Smooth muscle cell (in vitro differentiated cells): ENCODE measurements at regions not wholly inside any gene's neighbourhood (a gene's known extent, or its start where the extent isn't known, plus 50 kb on each side); places are given as distances from the start of the nearest gene placed in this dataset.

ENCODE experiments used
- DNase-seq: peaks from one replicate; lab custom pipeline; 2025; ENCODE audit not compliant: unreplicated experiment; lab: John Stamatoyannopoulos, UW
- H2AFZ ChIP-seq: fragments of 200-600 bp; sonication (generic); 2 replicates; pipeline ENCODE4 v1.6.0; 2016; ENCODE audit warnings: antibody characterized with exemption, low read depth, mild to moderate bottlenecking
- H3F3A ChIP-seq: fragments of 200-600 bp; sonication (generic); 2 replicates; pipeline ENCODE4 v1.6.0; 2017; ENCODE audit warnings: antibody characterized with exemption, low read depth
- H3K27ac ChIP-seq: fragments of 200-600 bp; sonication (generic); 2 replicates; pipeline ENCODE4 v1.5.1; 2016; ENCODE audit warnings: low read depth, mild to moderate bottlenecking
- H3K27me3 ChIP-seq: fragments of 200-600 bp; sonication (generic); 2 replicates; pipeline ENCODE4 v1.6.1; 2016; ENCODE audit warnings: low read depth, mild to moderate bottlenecking
- H3K36me3 ChIP-seq: fragments of 200-600 bp; sonication (generic); 2 replicates; pipeline ENCODE4 v1.5.1; 2016; ENCODE audit warnings: low read depth
- H3K4me1 ChIP-seq: fragments of 200-600 bp; sonication (generic); 2 replicates; pipeline ENCODE4 v1.5.1; 2016; ENCODE audit warnings: low read depth
- H3K4me2 ChIP-seq: fragments of 200-600 bp; sonication (generic); 2 replicates; pipeline ENCODE4 v1.6.0; 2016; ENCODE audit warnings: mild to moderate bottlenecking
- H3K4me3 ChIP-seq: fragments of 200-600 bp; sonication (generic); 2 replicates; pipeline ENCODE4 v1.5.1; 2016; ENCODE audit warnings: mild to moderate bottlenecking
- H3K79me2 ChIP-seq: fragments of 200-600 bp; sonication (generic); 2 replicates; pipeline ENCODE4 v1.6.0; 2016; ENCODE audit warnings: low read depth, mild to moderate bottlenecking
- H3K9ac ChIP-seq: fragments of 200-600 bp; sonication (generic); 2 replicates; pipeline ENCODE4 v1.6.0; 2016; ENCODE audit warnings: low read depth
- H3K9me3 ChIP-seq: fragments of 200-600 bp; sonication (generic); replicated peaks from 2 replicates; pipeline ENCODE4 v1.5.1; 2016; ENCODE audit warnings: low read depth
- H4K20me1 ChIP-seq: fragments of 200-600 bp; sonication (generic); 2 replicates; pipeline ENCODE4 v1.6.0; 2016; ENCODE audit warnings: low read depth
- CTCF ChIP-seq: fragments of 200-600 bp; sonication (generic); IDR thresholded peaks from 2 replicates; pipeline ENCODE4 v1.5.1; 2017; ENCODE audit warnings: borderline replicate concordance, mild to moderate bottlenecking, antibody characterized with exemption; ENCODE audit not compliant: insufficient read depth, poor library complexity, severe bottlenecking
- WGBS: methylation state at CpG from one replicate; pipeline ENCODE4 v1.1.7; 2016; ENCODE audit warnings: low lambda C conversion rate; 5-methylcytosine and 5-hydroxymethylcytosine counted together

DNA sequence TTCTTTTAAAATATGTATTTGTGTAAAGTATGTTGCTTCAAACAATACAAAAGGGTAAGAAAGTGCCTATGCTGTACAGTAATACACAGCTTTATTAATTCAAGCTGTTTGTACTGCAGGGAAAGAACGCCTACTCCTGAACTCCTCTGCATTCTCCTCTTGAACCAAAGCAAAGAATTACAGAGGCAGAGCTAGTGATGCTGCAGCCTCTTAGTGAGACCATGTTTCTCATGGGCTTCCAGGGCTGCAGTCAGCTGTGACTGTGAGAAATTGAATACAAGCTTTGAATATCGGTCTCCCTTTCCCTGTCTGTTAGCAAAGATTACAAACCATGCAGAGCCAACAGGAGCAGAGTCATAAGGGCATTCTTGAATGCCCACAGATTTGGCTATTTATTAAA, 248.5 kb downstream of the SLITRK1 start:
- no peaks in the 10 kb centered on the region for H3F3A ChIP-seq
- 87% methylated on average over 2 of the region's 2 CpGs for WGBS
- no peaks in the 10 kb centered on the region for H3K27me3 ChIP-seq
- H3K9me3 ChIP-seq = no peaks in the 10 kb centered on the region
- H4K20me1 ChIP-seq = no peaks in the 10 kb centered on the region
- no peaks in the 10 kb centered on the region for H3K4me1 ChIP-seq
- no peaks in the 10 kb centered on the region for H3K36me3 ChIP-seq
- H3K79me2 ChIP-seq = no peaks in the 10 kb centered on the region
- H2AFZ ChIP-seq = no peak overlapping the region
- no peak overlapping the region for H3K4me3 ChIP-seq
- no peak overlapping the region for H3K9ac ChIP-seq
- no peak overlapping the region for H3K4me2 ChIP-seq
- H3K27ac ChIP-seq = no peak overlapping the region
- no peak for TF ChIP-seq CTCF
- no peak for DNase-seq

DNA sequence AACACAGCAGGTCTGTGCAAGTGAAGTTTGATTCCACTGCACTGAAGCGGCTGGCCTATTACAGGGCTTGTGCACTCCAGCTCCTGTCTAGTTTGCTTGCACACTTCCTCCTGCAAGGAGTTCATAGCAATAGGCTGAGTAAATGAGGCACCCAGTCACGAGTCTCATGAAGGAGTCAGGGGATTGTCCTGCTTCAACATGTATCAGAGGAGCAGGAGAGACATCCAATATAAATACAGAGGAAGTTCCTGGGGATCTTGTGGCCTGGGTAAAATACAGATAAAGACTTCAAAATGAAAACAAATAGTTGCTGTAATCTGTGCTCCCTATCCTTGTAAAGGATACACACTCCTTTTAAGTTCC, 259.9 kb downstream of the SLITRK1 start:
- no peak overlapping the region for H3K4me3 ChIP-seq
- no peak overlapping the region for H3K27ac ChIP-seq
- no peaks in the 10 kb centered on the region for H3K9me3 ChIP-seq
- TF ChIP-seq CTCF = no peak
- no peak overlapping the region for H2AFZ ChIP-seq
- DNase-seq = no peak
- no peaks in the 10 kb centered on the region for H3K36me3 ChIP-seq
- no peaks in the 10 kb centered on the region for H3K27me3 ChIP-seq
- 72% methylated on average over 2 of the region's 2 CpGs for WGBS
- no peaks in the 10 kb centered on the region for H3F3A ChIP-seq
- H4K20me1 ChIP-seq = no peaks in the 10 kb centered on the region
- no peak overlapping the region for H3K9ac ChIP-seq
- H3K4me2 ChIP-seq = no peak overlapping the region
- no peaks in the 10 kb centered on the region for H3K4me1 ChIP-seq
- H3K79me2 ChIP-seq = no peaks in the 10 kb centered on the region

GRCh38 chr13:83621765-83622421, 260.4 kb downstream of the SLITRK1 start:
- Histone ChIP-seq H3K79me2 (no peaks in the 10 kb centered on the region), H3K27me3 (no peaks in the 10 kb centered on the region), H3K4me2 (no peak overlapping the region), H4K20me1 (no peaks in the 10 kb centered on the region), H3K9me3 (no peaks in the 10 kb centered on the region), H3K27ac (no peak overlapping the region), H3F3A (no peaks in the 10 kb centered on the region), H3K9ac (no peak overlapping the region), H3K4me3 (no peak overlapping the region), H3K4me1 (no peaks in the 10 kb centered on the region), H3K36me3 (no peaks in the 10 kb centered on the region), H2AFZ (no peak overlapping the region)
- DNase-seq = no peak
- no peak for TF ChIP-seq CTCF
- WGBS = 84% methylated on average over 10 of the region's 10 CpGs

- H3K27ac ChIP-seq = no peak overlapping the region
- H3F3A ChIP-seq = no peaks in the 10 kb centered on the region
- no peak overlapping the region for H2AFZ ChIP-seq
- no peak for DNase-seq
- H3K9me3 ChIP-seq = no peaks in the 10 kb centered on the region
- H3K27me3 ChIP-seq = no peaks in the 10 kb centered on the region
- H4K20me1 ChIP-seq = no peaks in the 10 kb centered on the region
- no peak overlapping the region for H3K4me2 ChIP-seq
- H3K79me2 ChIP-seq = no peaks in the 10 kb centered on the region
- no peaks in the 10 kb centered on the region for H3K4me1 ChIP-seq
- H3K9ac ChIP-seq = no peak overlapping the region
- no peaks in the 10 kb centered on the region for H3K36me3 ChIP-seq
- no peak for TF ChIP-seq CTCF
- no peak overlapping the region for H3K4me3 ChIP-seq
Measured at GRCh38 chr13:83620530-83621220, 261.6 kb downstream of the SLITRK1 start.
